ENCODE measurements at regions not wholly inside any gene's neighbourhood (a gene's known extent, or its start where the extent isn't known, plus 50 kb on each side); places are given as distances from the start of the nearest gene placed in this dataset.
A peak's percentile ranks its signal among the peaks of the same experiment; 100 is the strongest.

DNA sequence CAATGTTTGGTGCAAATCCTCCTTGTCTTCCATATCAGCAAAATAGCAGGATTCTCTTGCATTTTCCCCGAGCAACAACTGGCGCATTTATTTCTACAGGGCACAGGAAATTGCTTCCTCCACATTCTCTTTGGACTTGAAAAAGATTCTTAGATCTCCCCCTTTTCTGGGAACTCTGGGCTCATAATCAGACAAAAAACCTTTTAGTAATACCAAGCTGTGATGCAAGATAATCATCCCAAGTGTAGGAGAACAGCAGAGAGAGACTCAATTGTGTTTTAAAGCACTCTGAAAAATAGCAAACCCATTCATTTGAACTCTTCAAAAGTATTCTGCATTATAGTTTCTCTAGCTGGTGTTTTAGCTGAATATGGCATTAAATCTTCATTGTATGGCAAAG is 419.6 kb upstream of the NPVF start:
- H3K4me2 ChIP-seq, result no peak overlapping the region
- no peak for TF ChIP-seq Cebpa-rat (IDR thresholded peaks at IDR 0.05)
- peaks cover 0 to under 1% (median 0%) of the 10 kb centered on the region in 10 experiments; a peak in 1 of 20 replicates for H3K4me1 ChIP-seq
- no peaks in the 10 kb centered on the region for H4K20me1 ChIP-seq
- no peak overlapping the region for H3K9ac ChIP-seq
- H3K9me3 ChIP-seq (replicated peaks in 1 of 11), result peaks cover 0 to 4% (median 0%) of the 10 kb centered on the region in 11 experiments; a peak in 2 of 22 replicates
- no peaks in the 10 kb centered on the region for H3K27me3 ChIP-seq
- H3K4me3 ChIP-seq, result no peak overlapping the region
- H3K27ac ChIP-seq, result no peak overlapping the region
- H3K36me3 ChIP-seq, result no peaks in the 10 kb centered on the region

DNA sequence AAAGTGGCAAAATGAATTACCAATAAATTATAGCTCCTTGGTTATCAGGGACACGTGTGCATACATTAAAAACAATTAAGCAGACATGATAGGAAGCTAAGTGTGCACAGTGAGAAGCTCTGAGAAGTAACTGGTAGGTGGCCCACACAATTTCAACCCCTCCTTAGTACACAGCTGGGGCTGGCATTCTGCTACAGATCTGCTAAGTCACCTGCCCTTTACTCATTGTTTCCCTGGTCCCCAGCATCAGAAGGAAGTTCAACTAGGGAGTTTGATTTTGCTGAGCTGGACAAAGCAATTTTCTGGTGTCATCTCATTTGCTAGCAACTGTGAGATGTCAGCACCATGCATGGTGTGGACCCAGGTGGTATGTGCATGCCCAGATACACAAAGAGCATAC is 424.1 kb upstream of the NPVF start:
- Histone ChIP-seq H3K36me3 (no peaks in the 10 kb centered on the region), H3K27me3 (no peaks in the 10 kb centered on the region), H3K27ac (no peak overlapping the region), H3K4me2 (no peak overlapping the region), H3K9ac (no peak overlapping the region), H4K20me1 (no peaks in the 10 kb centered on the region), H3K4me3 (no peak overlapping the region), H3K9me3 (replicated peaks in 1 of 11) (peaks cover 0 to 4% (median 0%) of the 10 kb centered on the region in 11 experiments; a peak in 4 of 22 replicates), H3K4me1 (peaks cover 6 to 16% (median 9%) of the 10 kb centered on the region in 10 experiments; a peak in 14 of 20 replicates)
- TF ChIP-seq Cebpa-rat (IDR thresholded peaks at IDR 0.05), result no peak

DNA sequence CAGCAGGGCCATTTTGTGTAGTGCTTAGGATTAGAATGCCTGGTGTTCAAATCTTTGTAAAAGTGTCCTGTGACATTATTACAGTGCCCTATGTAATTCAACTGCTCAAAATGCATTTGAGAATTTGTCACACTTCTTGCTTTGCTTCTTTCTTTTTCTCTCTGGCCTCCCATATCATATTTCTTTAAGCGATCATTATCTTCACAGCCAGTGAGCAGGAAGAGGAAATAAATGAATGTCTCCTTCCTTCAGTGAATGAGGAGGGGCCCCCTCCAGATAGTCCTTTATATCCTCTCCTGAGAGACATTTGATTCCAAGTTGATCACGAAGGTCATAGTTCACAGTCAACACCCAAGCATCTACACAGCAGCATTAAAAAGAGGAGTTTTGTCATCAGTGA is 425.1 kb upstream of the NPVF start:
- Histone ChIP-seq H3K27ac (no peak overlapping the region), H3K4me1 (peaks cover 6 to 16% (median 9%) of the 10 kb centered on the region in 10 experiments; a peak in 14 of 20 replicates), H3K4me3 (no peak overlapping the region), H3K4me2 (peak overlapping the region in 4 of 11 experiments; percentile 28 to 47 (median 32); a peak in 6 of 22 replicates), H3K27me3 (no peaks in the 10 kb centered on the region), H3K9me3 (replicated peaks in 1 of 11) (peaks cover 0 to 4% (median 0%) of the 10 kb centered on the region in 11 experiments; a peak in 4 of 22 replicates), H4K20me1 (no peaks in the 10 kb centered on the region), H3K36me3 (no peaks in the 10 kb centered on the region), H3K9ac (no peak overlapping the region)
- no peak for TF ChIP-seq Cebpa-rat (IDR thresholded peaks at IDR 0.05)

DNA sequence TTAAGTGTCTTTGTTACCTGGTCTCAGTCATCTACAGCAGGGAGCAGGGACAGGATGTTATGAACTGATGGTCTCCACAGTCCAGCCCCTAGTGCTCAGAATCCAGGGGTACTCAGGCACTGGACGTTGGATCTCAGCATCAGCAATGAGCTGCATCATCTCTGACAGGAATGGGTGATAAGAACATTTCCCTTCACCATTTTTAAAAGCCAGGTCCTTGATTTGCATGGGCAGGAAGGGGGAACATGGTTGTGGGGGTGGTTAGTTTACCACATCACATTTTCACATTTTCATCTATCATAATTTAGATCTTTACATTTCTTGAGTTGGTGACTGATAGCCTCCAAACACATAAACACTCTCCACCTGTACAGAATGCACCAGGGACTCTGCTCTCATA is 427.8 kb upstream of the NPVF start:
- H4K20me1 ChIP-seq, result no peaks in the 10 kb centered on the region
- H3K36me3 ChIP-seq, result no peaks in the 10 kb centered on the region
- no peak for TF ChIP-seq Cebpa-rat (IDR thresholded peaks at IDR 0.05)
- H3K27me3 ChIP-seq, result no peaks in the 10 kb centered on the region
- no peak overlapping the region for H3K4me3 ChIP-seq
- H3K27ac ChIP-seq, result no peak overlapping the region
- H3K9me3 ChIP-seq (replicated peaks in 1 of 11), result peaks cover 0 to 4% (median 0%) of the 10 kb centered on the region in 11 experiments; a peak in 4 of 22 replicates
- H3K9ac ChIP-seq, result no peak overlapping the region
- peak overlapping the region in 10 of 11 experiments; percentile 1 to 35 (median 22); a peak in 10 of 22 replicates for H3K4me2 ChIP-seq
- peaks cover 6 to 16% (median 9%) of the 10 kb centered on the region in 10 experiments; a peak in 14 of 20 replicates for H3K4me1 ChIP-seq

DNA sequence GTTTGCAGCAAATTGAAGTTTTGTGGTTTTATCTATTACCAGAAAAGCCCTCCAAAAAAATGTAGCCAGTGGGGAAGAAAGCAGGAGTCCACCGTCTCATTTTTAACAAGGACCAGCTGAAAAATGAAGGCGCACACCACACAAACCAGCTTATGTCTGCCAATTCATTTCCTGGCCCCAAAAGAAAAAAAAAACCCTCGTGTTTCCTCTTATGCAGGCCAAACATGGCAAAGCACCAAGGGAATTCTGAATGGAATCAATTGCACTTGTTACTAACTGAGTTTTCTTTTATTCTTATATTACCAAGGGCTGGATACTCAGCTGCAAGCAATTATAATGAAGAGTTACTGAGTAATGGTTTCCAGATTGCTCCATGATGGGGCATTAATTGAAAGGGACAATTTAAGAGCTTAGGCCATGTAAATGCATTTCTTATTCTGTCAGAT is 428.3 kb upstream of the NPVF start:
- Histone ChIP-seq H3K27ac (no peak overlapping the region), H3K4me1 (peaks cover 6 to 16% (median 9%) of the 10 kb centered on the region in 10 experiments; a peak in 14 of 20 replicates)

DNA sequence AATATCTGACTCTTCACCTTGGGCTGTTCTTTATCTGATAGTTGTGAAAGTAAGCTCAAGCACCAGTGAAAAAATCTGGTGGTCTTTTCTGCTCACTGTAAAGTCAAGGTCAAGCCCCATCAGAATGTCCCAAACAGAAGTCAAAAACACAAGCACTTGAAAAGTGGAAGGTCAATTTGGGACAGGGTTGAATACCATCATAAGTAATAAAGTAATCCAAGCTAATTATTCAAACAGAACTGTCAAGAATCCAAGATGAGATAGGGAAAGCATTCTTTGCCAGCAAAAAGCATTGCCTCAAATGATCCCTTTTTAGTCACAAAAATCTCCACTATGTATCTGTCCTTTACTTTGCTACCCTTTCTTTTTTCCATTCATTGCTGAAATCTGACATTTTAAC is 430.1 kb upstream of the NPVF start:
- Histone ChIP-seq H4K20me1 (no peaks in the 10 kb centered on the region), H3K4me3 (no peak overlapping the region), H3K9me3 (replicated peaks in 1 of 11) (no peaks in the 10 kb centered on the region; a peak in 2 of 22 replicates), H3K4me1 (peaks cover 6 to 11% (median 8%) of the 10 kb centered on the region in 10 experiments; a peak in 14 of 20 replicates), H3K27me3 (no peaks in the 10 kb centered on the region), H3K4me2 (no peak overlapping the region), H3K27ac (no peak overlapping the region), H3K9ac (no peak overlapping the region), H3K36me3 (no peaks in the 10 kb centered on the region)
- no peak for TF ChIP-seq Cebpa-rat (IDR thresholded peaks at IDR 0.05)

More for the DNA sequence above, 428.3 kb upstream of the NPVF start:
- no peak overlapping the region for H3K9ac ChIP-seq
- peaks cover 0 to 4% (median 0%) of the 10 kb centered on the region in 11 experiments; a peak in 4 of 22 replicates for H3K9me3 ChIP-seq (replicated peaks in 1 of 11)
- H3K27me3 ChIP-seq, result no peaks in the 10 kb centered on the region
- no peak overlapping the region for H3K4me3 ChIP-seq
- no peak for TF ChIP-seq Cebpa-rat (IDR thresholded peaks at IDR 0.05)
- no peaks in the 10 kb centered on the region for H4K20me1 ChIP-seq
- peak overlapping the region in 10 of 11 experiments; percentile 1 to 35 (median 22); a peak in 10 of 22 replicates for H3K4me2 ChIP-seq
- H3K36me3 ChIP-seq, result no peaks in the 10 kb centered on the region

DNA sequence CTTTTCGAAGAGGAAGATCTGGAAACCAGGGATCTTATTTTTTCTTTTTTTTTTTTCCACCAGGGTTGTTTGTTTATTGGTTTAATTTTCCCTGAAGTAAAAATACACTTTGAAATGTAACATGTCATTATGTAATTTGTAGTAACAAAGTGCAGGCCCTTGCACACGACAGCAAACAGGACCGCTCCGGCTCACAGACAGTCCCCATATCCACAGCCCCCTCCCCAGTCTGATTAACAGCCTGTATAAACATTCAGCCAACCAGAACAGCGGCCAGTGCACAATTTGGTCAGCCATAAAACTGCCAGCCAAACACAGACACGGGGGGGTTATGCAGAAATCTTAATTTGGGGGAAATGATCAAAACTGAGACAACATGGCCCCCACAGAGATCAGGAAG is 431.6 kb upstream of the NPVF start:
- Histone ChIP-seq H3K4me2 (no peak overlapping the region), H3K4me1 (peaks cover 6 to 9% (median 8%) of the 10 kb centered on the region in 10 experiments; a peak in 13 of 20 replicates), H4K20me1 (no peaks in the 10 kb centered on the region), H3K9me3 (replicated peaks in 1 of 11) (no peaks in the 10 kb centered on the region), H3K4me3 (no peak overlapping the region), H3K36me3 (no peaks in the 10 kb centered on the region), H3K27me3 (no peaks in the 10 kb centered on the region), H3K9ac (no peak overlapping the region), H3K27ac (no peak overlapping the region)
- no peak for TF ChIP-seq Cebpa-rat (IDR thresholded peaks at IDR 0.05)

DNA sequence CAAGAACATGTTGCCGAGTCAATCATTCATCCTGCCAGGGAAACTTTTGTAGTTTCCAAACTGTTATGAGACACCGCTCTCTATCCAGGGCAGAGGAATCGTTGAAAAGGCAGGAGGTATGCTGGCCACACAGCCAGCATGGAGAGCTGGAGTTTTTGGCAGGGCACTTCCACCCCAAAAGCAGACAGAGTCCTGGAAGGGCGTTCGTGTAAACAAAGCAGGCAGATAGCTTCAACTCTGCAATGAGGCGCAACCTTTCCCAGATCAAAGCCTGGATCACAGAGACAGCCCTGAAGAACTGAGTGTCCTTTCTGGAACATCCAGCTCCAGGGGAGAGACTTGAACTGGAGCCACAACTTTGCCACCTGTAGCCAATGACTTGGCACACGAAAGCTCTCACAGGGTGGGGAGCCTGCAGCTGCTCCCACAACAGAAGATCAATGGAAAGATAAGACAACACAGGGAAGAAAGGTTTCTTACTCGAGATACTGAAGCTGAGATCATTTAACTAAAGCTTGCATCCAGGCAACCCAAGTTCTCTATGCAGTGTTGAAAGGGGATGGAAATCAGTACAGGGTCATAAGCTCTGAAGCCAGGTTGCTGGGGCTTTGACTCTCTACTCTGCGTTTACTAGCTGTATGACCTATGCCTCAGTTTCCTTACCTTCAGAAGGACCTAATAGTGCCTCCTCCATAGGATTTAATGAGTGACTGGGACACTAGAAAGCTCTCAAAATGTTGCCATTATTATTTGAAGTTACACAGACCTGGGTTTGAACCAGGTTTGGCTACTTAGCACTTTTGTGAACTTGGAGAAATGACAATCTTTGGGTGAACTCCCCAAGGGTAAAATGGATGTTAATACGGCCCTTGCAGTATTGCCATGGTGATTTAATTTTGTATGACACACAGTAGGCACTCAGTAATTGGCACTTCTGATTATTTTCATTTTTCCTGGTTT is 434.8 kb upstream of the NPVF start:
- Histone ChIP-seq H3K36me3 (no peaks in the 10 kb centered on the region), H3K4me3 (no peak overlapping the region), H3K27ac (no peak overlapping the region), H3K4me1 (no peaks in the 10 kb centered on the region), H3K9me3 (replicated peaks in 1 of 11) (no peaks in the 10 kb centered on the region), H4K20me1 (no peaks in the 10 kb centered on the region), H3K4me2 (no peak overlapping the region), H3K9ac (no peak overlapping the region), H3K27me3 (no peaks in the 10 kb centered on the region)
- TF ChIP-seq Cebpa-rat (IDR thresholded peaks at IDR 0.05), result no peak

DNA sequence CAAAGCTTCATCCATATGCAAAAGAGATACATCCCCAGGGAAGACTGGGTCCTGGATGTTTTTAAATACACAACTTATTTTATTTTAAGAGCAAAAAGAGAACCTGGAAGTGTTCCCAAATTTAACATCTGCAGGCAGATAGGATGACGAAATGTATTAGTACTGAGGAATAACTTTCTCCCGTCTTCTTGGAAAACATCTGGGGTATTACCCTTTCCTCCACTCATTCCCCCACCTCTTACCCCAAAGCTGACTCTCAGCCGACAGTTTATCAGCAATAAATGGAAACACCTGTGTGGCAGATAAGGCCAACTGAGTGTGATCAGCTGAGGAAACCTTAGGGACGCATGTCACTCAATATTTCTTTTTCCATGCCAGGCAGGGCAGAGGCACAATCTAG is 435.6 kb upstream of the NPVF start:
- no peak overlapping the region for H3K4me2 ChIP-seq
- H3K27me3 ChIP-seq, result no peaks in the 10 kb centered on the region
- no peaks in the 10 kb centered on the region for H3K4me1 ChIP-seq
- H3K9me3 ChIP-seq (replicated peaks in 1 of 11), result no peaks in the 10 kb centered on the region
- H3K9ac ChIP-seq, result no peak overlapping the region
- no peaks in the 10 kb centered on the region for H3K36me3 ChIP-seq
- no peak overlapping the region for H3K4me3 ChIP-seq
- no peak for TF ChIP-seq Cebpa-rat (IDR thresholded peaks at IDR 0.05)
- H3K27ac ChIP-seq, result no peak overlapping the region
- H4K20me1 ChIP-seq, result no peaks in the 10 kb centered on the region

Data from BLaER1 treated with 17β-estradiol and CSF1 and Interleukin-3, amounts not matched to agents 10 nM and 100 nM (cell line).